GM12873 (cell line): ENCODE measurements at regions not wholly inside any gene's neighbourhood (a gene's known extent, or its start where the extent isn't known, plus 50 kb on each side); places are given as distances from the start of the nearest gene placed in this dataset.

Source experiments
- TF ChIP-seq, protein P1 (sequence below): IDR thresholded peaks from 2 replicates; pipeline ENCODE4 v1.5.1; 2012; ENCODE audit warnings: low read depth, mild to moderate bottlenecking, moderate library complexity, low read length, control low read depth; ENCODE audit not compliant: insufficient read depth; ENCODE audit errors: missing control alignments

DNA sequence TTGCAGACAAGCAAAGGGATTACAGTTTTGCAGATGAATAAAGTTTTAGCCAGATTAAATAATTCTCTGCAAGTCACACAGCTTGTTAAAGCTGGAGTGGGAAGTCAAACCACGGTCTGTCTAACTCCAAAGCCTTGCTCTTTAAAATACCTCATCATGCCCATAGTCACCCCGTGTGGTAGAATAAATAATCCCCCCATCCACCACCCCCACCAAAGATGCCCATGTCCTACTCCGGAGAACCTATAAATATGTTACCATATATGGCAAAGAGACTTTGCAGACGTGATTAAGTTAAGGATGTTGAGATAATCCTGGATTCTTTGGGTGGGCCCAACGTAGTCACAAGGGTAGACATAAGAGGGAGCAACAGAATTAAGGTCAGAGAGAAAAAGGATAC, 118.7 kb downstream of the BEND2 start:
- TF ChIP-seq, protein P1, sequence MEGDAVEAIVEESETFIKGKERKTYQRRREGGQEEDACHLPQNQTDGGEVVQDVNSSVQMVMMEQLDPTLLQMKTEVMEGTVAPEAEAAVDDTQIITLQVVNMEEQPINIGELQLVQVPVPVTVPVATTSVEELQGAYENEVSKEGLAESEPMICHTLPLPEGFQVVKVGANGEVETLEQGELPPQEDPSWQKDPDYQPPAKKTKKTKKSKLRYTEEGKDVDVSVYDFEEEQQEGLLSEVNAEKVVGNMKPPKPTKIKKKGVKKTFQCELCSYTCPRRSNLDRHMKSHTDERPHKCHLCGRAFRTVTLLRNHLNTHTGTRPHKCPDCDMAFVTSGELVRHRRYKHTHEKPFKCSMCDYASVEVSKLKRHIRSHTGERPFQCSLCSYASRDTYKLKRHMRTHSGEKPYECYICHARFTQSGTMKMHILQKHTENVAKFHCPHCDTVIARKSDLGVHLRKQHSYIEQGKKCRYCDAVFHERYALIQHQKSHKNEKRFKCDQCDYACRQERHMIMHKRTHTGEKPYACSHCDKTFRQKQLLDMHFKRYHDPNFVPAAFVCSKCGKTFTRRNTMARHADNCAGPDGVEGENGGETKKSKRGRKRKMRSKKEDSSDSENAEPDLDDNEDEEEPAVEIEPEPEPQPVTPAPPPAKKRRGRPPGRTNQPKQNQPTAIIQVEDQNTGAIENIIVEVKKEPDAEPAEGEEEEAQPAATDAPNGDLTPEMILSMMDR, result no peak

GRCh38 chrX:18101087-18101486, 119.6 kb downstream of the BEND2 start:
- TF ChIP-seq, protein P1, result no peak

GRCh38 chrX:18099745-18100144, 120.9 kb downstream of the BEND2 start:
- TF ChIP-seq, protein P1, result no peak

GRCh38 chrX:18098763-18099162, 121.9 kb downstream of the BEND2 start:
- TF ChIP-seq, protein P1, result no peak

GRCh38 chrX:18076434-18076833, 144.3 kb downstream of the BEND2 start:
- TF ChIP-seq, protein P1, result no peak

DNA sequence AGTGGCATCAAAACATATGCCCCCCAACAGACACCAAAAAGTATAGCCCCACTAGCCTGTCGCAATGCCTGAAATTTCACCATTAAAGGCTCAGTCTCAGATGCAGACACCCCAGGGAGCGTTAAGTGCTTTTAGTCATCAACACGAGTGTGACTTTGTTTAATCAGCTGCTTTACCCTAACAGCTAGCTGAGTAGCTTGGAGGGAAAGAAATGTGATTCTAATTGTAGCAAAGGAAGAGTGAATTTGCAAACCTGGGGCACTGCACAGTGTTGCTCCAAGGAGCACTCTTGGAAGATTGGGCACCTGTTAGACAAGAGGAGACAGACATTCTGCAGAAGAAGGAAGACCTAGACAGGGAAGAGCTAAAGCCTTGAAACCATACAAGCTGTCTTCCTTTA, 145.1 kb downstream of the BEND2 start:
- TF ChIP-seq, protein P1, result no peak

GRCh38 chrX:18065956-18066355, 154.7 kb downstream of the BEND2 start:
- TF ChIP-seq, protein P1, result no peak
